Neural progenitor cell (in vitro differentiated cells): ENCODE measurements at regions not wholly inside any gene's neighbourhood (a gene's known extent, or its start where the extent isn't known, plus 50 kb on each side); places are given as distances from the start of the nearest gene placed in this dataset.

Source experiments
- CTCF ChIP-seq: fragments of 200-600 bp; sonication (generic); IDR thresholded peaks from 2 replicates; pipeline ENCODE4 v1.5.1; 2017; ENCODE audit warnings: antibody characterized with exemption, mild to moderate bottlenecking
- EZH2 ChIP-seq: fragments of 200-600 bp; sonication (generic); IDR thresholded peaks from 2 replicates; pipeline ENCODE4 v1.6.1; 2017; ENCODE audit warnings: antibody characterized with exemption, mild to moderate bottlenecking, moderate library complexity
- EZH2phosphoT487 ChIP-seq: fragments of 200-600 bp; sonication (generic); IDR thresholded peaks from 2 replicates; pipeline ENCODE4 v1.6.1; 2017; ENCODE audit warnings: antibody characterized with exemption

- TF ChIP-seq CTCF (no peak), EZH2 (no peak), EZH2phosphoT487 (no peak)
These were observed 1953.4 kb upstream of the LRRTM1 start for GRCh38 chr2:82257796-82258555.
